ENCODE measurements at regions not wholly inside any gene's neighbourhood (a gene's known extent, or its start where the extent isn't known, plus 50 kb on each side); places are given as distances from the start of the nearest gene placed in this dataset.
"Not testable (repeated sequence)": the region's sequence is repeated elsewhere in the genome, so short reads cannot be mapped to it uniquely, and the experiment has no call there.

DNA sequence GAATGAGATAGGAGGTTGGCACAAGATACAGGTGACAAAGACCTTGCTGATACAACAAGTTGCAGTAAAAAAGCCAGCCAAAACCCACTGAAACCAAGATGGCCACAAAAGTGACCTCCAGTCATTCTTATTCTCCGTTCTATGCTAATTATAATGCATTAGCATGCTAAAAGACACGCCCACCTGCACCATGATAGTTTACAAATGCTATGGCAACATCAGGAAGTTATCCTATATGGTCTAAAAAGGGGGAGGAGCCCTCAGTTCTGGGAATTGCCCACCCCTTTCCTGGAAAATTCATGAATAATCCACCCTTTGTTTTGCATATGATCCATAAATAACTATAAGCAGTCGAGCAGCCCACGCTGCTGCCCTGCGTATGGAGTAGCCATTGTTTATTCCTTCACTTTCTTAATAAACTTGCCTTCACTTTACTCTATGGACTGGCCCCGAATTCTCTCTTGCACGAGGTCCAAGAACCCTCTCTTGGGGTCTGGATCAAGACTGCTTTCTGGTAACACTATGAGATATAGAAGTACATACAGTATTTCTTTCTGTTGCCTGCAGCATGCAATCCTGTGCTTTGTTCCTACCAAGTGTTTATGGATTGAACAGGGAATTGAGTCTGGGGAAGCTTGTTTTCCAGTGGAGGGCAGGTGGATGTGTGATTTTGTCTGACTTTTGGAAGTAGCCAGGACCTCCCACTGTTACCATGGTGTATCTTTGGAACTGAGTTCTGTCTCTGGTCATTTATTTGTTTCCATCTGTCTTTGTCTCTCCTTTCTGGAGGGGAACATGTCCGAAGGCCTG is 72.0 kb upstream of the TGM3 start:
- ATAC-seq (ENCODE audit: low read depth in 2 of 2) (no peak), DNase-seq (no peak)
- peaks cover 4 to 5% (median 4%) of the 10 kb centered on the region in 3 donors for H3K4me1 Mint-ChIP-seq
- H3K36me3 Mint-ChIP-seq = no peaks in the 10 kb centered on the region
- H3K27ac Mint-ChIP-seq = no peak overlapping the region
- peaks cover 0 to 9% (median 2%) of the 10 kb centered on the region in 7 donors for H3K9me3 Mint-ChIP-seq
- peaks cover 0 to 18% (median 8%) of the 10 kb centered on the region in 3 donors for H3K27me3 Mint-ChIP-seq
- no peak overlapping the region for H3K4me3 Mint-ChIP-seq

DNA sequence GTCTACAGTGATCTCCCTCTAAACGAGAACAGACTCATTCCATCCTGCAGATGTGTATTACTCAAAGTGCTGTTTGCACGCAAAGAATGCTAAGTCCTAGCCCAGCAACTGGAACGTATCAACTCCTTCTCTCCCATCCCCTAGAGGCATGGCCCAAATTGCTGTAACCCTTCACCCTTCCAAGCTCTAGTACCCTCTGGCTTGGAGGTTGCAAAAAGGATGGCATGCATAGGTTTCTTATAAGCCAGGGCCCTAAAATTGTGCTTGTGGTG is 71.5 kb upstream of the TGM3 start:
- no peaks in the 10 kb centered on the region for H3K4me1 Mint-ChIP-seq
- no peak overlapping the region for H3K27ac Mint-ChIP-seq
- ATAC-seq (ENCODE audit: low read depth in 2 of 2) (no peak), DNase-seq (no peak)
- peaks cover 0 to 18% (median 12%) of the 10 kb centered on the region in 3 donors for H3K27me3 Mint-ChIP-seq
- H3K9me3 Mint-ChIP-seq = peaks cover 0 to 8% (median 2%) of the 10 kb centered on the region in 7 donors
- no peak overlapping the region for H3K4me3 Mint-ChIP-seq
- no peaks in the 10 kb centered on the region for H3K36me3 Mint-ChIP-seq

DNA sequence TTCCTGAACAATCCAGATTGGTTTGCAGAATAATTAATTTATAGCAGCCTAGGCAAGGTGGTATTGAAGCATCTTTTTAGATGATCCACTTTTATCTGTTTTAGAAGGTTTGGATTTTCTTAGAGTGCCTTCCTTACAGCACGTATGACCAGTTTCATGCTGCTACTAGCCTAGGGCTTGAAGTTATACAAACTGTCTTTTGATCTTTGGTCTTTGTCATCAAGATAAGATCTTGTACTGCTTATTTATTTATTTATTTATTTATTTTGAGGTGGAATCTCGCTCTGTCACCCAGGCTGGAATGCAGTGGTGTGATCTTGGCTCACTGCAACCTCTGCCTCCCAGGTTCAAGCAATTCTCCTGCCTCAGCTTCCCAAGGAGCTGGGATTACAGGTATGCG is 68.5 kb upstream of the TGM3 start:
- not testable (repeated sequence) for H3K36me3 Mint-ChIP-seq; ATAC-seq (ENCODE audit: low read depth in 2 of 2); H3K9me3 Mint-ChIP-seq; H3K27ac Mint-ChIP-seq; H3K4me3 Mint-ChIP-seq; H3K4me1 Mint-ChIP-seq; DNase-seq
- peaks cover 0 to 25% (median 20%) of the 10 kb centered on the region in 3 donors for H3K27me3 Mint-ChIP-seq

DNA sequence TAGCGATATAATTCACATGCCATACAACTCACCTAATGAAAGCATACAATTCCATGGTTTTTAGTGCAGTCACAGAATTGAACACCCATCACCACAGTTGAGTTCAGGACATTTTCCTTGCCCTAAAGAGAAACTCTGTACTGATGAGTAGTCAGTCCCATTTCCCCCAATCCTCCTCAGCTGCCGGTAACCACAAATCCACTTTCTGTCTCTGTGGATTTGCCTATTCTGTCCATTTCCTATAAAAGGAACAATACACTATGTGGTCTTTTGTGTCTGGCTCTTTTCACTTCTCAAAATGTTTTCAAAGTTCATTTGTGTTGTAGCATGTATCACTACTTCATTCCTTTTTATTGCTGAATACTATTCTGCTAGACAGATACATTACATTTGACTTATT is 67.9 kb upstream of the TGM3 start:
- no peaks in the 10 kb centered on the region for H3K4me1 Mint-ChIP-seq
- no peaks in the 10 kb centered on the region for H3K36me3 Mint-ChIP-seq
- H3K9me3 Mint-ChIP-seq = no peaks in the 10 kb centered on the region
- no peak overlapping the region for H3K27ac Mint-ChIP-seq
- H3K27me3 Mint-ChIP-seq = peaks cover 0 to 25% (median 20%) of the 10 kb centered on the region in 3 donors
- H3K4me3 Mint-ChIP-seq = no peak overlapping the region
- ATAC-seq (ENCODE audit: low read depth in 2 of 2) (no peak), DNase-seq (no peak)

DNA sequence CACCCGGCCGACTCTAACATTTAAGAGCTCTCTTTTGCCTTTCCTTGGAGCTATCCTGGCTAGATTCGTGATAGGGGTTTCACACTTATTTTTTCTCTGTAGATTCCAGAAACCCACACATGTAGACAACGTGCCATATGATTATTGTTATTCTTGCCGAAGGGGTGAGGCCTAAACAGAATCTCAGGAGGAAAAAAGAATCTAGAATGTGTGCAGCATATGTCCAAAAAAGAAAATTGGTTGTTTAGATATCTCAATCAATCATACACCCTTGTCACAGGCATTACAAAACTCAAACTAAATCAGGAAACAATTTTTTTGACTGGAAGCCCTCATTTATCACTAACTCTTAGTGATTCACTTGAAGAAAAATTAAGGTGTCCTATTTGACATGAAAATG is 66.9 kb upstream of the TGM3 start:
- no peak overlapping the region for H3K4me3 Mint-ChIP-seq
- no peak for DNase-seq
- ATAC-seq (ENCODE audit: low read depth in 2 of 2) = no peak
- H3K27ac Mint-ChIP-seq = no peak overlapping the region
- peaks cover 0 to 25% (median 20%) of the 10 kb centered on the region in 3 donors for H3K27me3 Mint-ChIP-seq
- H3K4me1 Mint-ChIP-seq = no peaks in the 10 kb centered on the region
- H3K9me3 Mint-ChIP-seq = no peaks in the 10 kb centered on the region
- H3K36me3 Mint-ChIP-seq = no peaks in the 10 kb centered on the region

DNA sequence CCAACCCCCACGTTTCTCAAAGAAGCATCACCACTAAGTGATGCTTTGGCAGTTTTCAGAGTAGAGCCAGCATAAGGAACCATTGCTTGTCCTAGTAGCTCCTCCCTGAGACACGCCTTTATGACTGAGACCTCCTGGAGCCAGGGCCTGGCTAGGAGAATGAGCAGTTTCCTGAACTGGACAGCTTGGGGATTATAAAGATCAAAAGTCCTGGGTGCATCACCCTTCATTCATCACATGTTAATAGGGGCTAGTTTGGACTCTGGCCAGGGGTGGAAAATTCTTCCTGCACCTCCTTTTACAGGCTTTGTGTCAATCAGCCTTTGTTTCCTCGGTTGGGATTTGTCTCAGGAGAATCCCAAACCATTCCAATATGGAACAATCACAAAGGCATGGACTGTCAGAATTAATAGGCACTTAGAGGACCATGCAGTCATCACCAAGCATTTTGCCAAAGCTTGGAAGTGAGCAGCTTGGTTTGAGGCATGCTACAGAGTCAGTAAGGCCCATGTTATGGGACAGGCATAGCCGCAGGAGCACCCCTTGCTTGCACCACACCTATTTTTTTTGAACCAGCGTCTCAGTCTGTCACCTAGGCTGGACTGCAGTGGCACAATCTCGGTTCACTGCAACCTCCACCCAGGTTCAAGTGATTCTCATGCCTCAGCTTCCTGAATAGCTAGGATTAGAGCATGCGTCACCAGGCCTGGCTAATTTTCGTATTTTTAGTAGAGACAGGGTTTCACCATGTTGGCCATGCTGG is 64.9 kb upstream of the TGM3 start:
- H3K9me3 Mint-ChIP-seq = no peaks in the 10 kb centered on the region
- no peak overlapping the region for H3K4me3 Mint-ChIP-seq
- no peaks in the 10 kb centered on the region for H3K36me3 Mint-ChIP-seq
- H3K27me3 Mint-ChIP-seq = peaks cover 0 to 23% (median 19%) of the 10 kb centered on the region in 3 donors
- DNase-seq = no peak
- H3K27ac Mint-ChIP-seq = no peak overlapping the region
- ATAC-seq (ENCODE audit: low read depth in 2 of 2) = no peak
- H3K4me1 Mint-ChIP-seq = no peaks in the 10 kb centered on the region

DNA sequence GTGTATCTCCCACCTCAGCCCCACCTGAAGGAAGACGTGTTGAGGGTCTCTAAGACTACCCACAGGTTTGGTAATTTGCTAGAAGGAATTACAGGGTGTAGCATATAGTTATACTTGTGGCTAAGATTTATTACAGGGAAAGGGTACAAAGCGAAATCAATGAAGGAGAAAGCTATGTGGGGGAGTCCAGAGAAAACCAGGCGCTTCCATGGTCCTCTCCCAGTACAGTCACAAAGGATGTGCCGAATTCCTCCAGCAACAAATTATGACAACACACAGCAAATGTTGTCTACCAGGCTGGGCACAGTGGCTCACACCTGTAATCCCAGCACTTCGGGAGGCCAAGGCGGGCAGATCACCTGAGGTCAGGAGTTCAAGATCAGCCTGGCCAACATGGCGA is 64.1 kb upstream of the TGM3 start:
- ATAC-seq (ENCODE audit: low read depth in 2 of 2) (no peak), DNase-seq (no peak)
- H3K4me1 Mint-ChIP-seq = no peaks in the 10 kb centered on the region
- H3K27me3 Mint-ChIP-seq = peaks cover 3 to 19% (median 15%) of the 10 kb centered on the region in 3 donors
- H3K36me3 Mint-ChIP-seq = no peaks in the 10 kb centered on the region
- no peak overlapping the region for H3K27ac Mint-ChIP-seq
- no peak overlapping the region for H3K4me3 Mint-ChIP-seq
- H3K9me3 Mint-ChIP-seq = no peaks in the 10 kb centered on the region

DNA sequence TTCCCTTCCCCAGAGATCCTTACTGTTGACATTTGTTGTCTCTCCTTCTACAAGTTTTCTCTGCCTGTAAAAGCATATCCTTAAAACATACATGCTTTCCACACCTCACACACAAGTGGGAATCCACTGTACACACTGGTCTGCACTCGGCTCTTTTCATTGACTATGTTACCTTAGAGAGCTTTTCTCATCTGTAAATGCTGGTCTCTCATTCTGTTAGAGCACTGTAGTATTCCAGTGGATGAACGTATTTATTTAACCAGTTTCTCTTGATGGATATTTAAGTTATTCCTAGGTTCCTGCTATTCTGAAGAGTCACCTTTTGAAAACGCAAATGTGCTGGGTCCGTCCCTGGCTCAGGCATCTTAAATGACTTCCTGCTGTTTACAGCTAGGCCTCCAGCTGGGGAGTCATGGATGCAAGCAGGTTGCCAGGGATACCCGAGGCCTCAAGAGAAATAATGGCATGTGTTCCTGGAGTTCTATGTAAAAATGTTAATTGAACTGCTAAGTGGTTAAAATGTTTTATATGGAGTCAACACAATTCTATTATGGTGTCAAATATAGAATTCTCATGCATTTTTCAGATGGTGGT is 61.1 kb upstream of the TGM3 start:
- ATAC-seq (ENCODE audit: low read depth in 2 of 2) (no peak), DNase-seq (no peak)
- H3K36me3 Mint-ChIP-seq = no peaks in the 10 kb centered on the region
- H3K4me1 Mint-ChIP-seq = no peaks in the 10 kb centered on the region
- H3K27me3 Mint-ChIP-seq = peaks cover 12 to 22% (median 18%) of the 10 kb centered on the region in 3 donors
- H3K4me3 Mint-ChIP-seq = no peak overlapping the region
- H3K27ac Mint-ChIP-seq = no peak overlapping the region
- H3K9me3 Mint-ChIP-seq = peaks cover 0 to 1% (median 0%) of the 10 kb centered on the region in 7 donors

DNA sequence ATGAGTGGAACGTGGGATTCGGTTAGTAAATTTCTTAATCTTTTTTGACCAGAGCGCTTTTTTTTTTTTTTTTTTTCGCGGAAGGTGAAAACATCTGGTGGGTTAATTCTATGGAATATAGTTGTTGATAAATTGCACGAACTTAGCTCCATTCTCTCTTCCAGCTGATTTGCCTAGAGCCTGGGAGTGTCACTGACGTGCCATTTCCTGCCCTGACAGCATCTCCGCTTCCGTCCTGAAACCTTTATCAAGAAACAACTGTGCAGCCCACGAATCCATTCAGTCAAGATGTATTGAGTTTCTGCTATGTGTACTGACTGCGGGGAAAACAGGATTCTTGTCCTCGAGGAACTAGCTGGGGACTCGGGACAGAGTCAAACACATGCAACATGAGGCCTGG is 59.5 kb upstream of the TGM3 start:
- H3K27me3 Mint-ChIP-seq = peaks cover 9 to 20% (median 14%) of the 10 kb centered on the region in 3 donors
- H3K27ac Mint-ChIP-seq = no peak overlapping the region
- no peaks in the 10 kb centered on the region for H3K36me3 Mint-ChIP-seq
- no peak overlapping the region for H3K4me3 Mint-ChIP-seq
- DNase-seq = no peak
- H3K4me1 Mint-ChIP-seq = no peaks in the 10 kb centered on the region
- peaks cover 0 to 1% (median 0%) of the 10 kb centered on the region in 7 donors for H3K9me3 Mint-ChIP-seq
- ATAC-seq (ENCODE audit: low read depth in 2 of 2) = no peak

DNA sequence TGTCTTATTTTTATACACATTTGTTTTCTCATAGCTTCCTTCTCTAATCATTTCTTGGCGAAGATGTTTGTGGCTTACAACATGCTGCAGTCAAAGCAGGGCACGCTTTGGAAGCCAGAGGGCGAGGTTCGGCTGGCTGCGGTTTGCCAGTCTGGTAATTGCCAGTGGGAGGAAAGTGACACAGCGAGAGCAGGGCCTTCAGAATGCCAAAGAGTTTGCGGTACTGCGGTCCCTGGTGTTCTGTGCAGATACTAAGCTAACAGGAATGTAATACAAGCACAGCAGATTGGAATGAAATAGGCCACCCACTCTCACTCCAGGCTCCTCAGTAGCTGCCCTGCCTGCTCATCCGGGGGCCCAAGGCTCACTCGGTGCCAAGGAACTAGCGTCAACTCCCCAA is 58.7 kb upstream of the TGM3 start:
- peaks cover 0 to 1% (median 0%) of the 10 kb centered on the region in 7 donors for H3K9me3 Mint-ChIP-seq
- DNase-seq = no peak
- no peaks in the 10 kb centered on the region for H3K4me1 Mint-ChIP-seq
- H3K27me3 Mint-ChIP-seq = peaks cover 12 to 20% (median 14%) of the 10 kb centered on the region in 3 donors
- no peak overlapping the region for H3K4me3 Mint-ChIP-seq
- H3K27ac Mint-ChIP-seq = no peak overlapping the region
- no peaks in the 10 kb centered on the region for H3K36me3 Mint-ChIP-seq
- ATAC-seq (ENCODE audit: low read depth in 2 of 2) = no peak

DNA sequence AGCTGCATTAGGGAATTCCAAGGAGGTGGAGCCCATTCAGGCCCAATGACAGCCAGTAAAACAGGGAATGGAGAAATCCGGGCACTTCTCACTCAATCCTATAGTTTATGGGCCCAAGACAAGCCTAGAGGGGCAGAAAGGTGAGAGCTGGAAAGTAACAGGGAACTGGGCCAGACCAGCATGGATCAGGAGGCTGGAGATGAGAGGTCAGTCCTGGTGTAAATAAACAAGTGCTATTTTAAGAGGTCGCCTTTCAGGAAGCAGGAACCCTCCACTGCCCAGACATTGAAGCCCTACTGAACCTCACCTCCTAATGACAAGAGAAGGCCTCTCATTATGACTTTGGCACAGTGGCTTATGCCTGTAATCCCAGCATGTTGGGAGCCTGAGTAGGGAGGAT is 57.2 kb upstream of the TGM3 start:
- no peaks in the 10 kb centered on the region for H3K4me1 Mint-ChIP-seq

DNA sequence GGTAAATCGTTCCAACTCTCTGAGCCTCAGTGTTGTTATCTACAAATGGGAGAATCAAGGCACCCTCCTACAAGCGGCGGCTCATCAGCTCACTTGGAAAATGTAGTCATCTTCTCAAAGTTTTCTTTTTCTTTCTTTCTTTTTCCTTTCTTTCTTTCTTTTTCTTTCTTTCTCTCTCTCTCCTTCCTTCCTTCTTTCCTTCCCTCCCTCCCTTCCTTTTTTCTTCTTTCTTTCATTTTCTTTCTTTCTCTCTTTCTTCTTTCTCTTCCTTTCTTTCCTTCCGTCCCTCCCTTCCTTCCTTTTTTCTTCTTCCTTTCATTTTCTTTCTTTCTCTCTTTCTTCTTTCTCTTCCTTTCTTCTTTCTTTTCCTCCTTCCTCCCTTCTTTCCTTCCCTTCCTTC is 55.0 kb upstream of the TGM3 start:
- H3K9me3 Mint-ChIP-seq = peaks cover 0 to 1% (median 0%) of the 10 kb centered on the region in 7 donors
- no peak overlapping the region for H3K4me3 Mint-ChIP-seq
- no peaks in the 10 kb centered on the region for H3K36me3 Mint-ChIP-seq
- H3K4me1 Mint-ChIP-seq = peaks cover 0 to 2% (median 0%) of the 10 kb centered on the region in 3 donors
- H3K27me3 Mint-ChIP-seq = peaks cover 20 to 31% (median 26%) of the 10 kb centered on the region in 3 donors
- ATAC-seq (ENCODE audit: low read depth in 2 of 2) = no peak
- no peak for DNase-seq
- H3K27ac Mint-ChIP-seq = no peak overlapping the region

More for the DNA sequence above, 57.2 kb upstream of the TGM3 start:
- no peak overlapping the region for H3K4me3 Mint-ChIP-seq
- no peak overlapping the region for H3K27ac Mint-ChIP-seq
- ATAC-seq (ENCODE audit: low read depth in 2 of 2) = no peak
- peaks cover 0 to 1% (median 0%) of the 10 kb centered on the region in 7 donors for H3K9me3 Mint-ChIP-seq
- H3K36me3 Mint-ChIP-seq = no peaks in the 10 kb centered on the region
- H3K27me3 Mint-ChIP-seq = peaks cover 14 to 31% (median 22%) of the 10 kb centered on the region in 3 donors
- DNase-seq = no peak

DNA sequence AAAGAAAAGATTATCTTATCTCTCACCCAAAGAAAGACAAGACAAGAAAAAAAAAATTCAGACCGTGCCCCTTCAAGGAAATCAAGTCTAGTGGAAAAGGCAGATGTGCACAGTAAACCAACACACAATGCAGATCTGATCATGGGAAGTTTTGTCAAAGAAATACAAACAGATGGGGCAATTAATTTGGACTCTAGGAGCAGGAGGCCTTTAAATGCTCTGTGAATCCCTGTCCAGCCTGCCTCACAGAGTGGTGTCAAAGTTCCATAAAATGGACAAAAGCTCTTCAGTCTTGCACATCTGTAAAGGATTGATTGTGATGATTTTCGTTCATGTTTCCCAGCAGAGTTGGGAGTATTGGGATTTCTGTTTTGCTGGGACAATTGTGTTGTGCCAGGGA is 53.1 kb upstream of the TGM3 start:
- DNase-seq (no peak), ATAC-seq (ENCODE audit: low read depth in 2 of 2) (no peak)
- peaks cover 0 to 1% (median 0%) of the 10 kb centered on the region in 7 donors for H3K9me3 Mint-ChIP-seq
- no peak overlapping the region for H3K27ac Mint-ChIP-seq
- no peak overlapping the region for H3K4me3 Mint-ChIP-seq
- H3K36me3 Mint-ChIP-seq = no peaks in the 10 kb centered on the region
- H3K4me1 Mint-ChIP-seq = peaks cover 0 to 2% (median 0%) of the 10 kb centered on the region in 3 donors
- peaks cover 18 to 34% (median 27%) of the 10 kb centered on the region in 3 donors for H3K27me3 Mint-ChIP-seq

DNA sequence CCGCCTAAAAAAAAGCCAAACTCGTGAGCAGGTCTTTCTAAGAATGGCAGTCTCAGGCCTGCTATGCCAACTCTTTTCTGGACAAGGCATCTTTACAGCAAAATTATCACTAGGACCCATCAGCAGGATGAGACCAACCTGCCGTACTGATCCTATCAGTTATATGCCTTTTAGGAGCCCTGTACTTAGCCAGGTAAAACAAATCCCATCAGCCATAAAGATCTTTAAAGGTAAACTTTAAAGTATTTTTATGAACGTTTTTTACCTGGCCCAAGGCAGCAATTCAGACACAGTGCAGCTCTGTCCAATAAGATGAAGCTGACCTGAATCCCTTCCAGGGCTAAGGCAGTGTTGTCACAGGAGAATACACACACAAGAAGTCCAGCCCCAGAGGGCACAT is 51.3 kb upstream of the TGM3 start:
- Mint-ChIP-seq H3K4me3 (no peak overlapping the region), H3K27me3 (peaks cover 27 to 40% (median 32%) of the 10 kb centered on the region in 3 donors), H3K36me3 (no peaks in the 10 kb centered on the region), H3K27ac (no peak overlapping the region), H3K4me1 (peaks cover 0 to 2% (median 0%) of the 10 kb centered on the region in 3 donors), H3K9me3 (peaks cover 0 to under 1% (median 0%) of the 10 kb centered on the region in 7 donors)
- no peak for DNase-seq
- ATAC-seq (ENCODE audit: low read depth in 2 of 2) = no peak

Data from naive B cell (primary cell).